H1 (cell line): ENCODE measurements at regions not wholly inside any gene's neighbourhood (a gene's known extent, or its start where the extent isn't known, plus 50 kb on each side); places are given as distances from the start of the nearest gene placed in this dataset.

Experiments used
- CTCF ChIA-PET: fragments of 300-600 bp; sonication (Branson Sonifier 250); formaldehyde crosslinking; loops from one replicate; lab custom pipeline; 2021; ENCODE audit not compliant: partially characterized antibody; lab: Charles Lee
- POLR2A ChIA-PET: fragments of 300-600 bp; sonication (Branson Sonifier 250); formaldehyde crosslinking; loops from one replicate; lab custom pipeline; 2021; ENCODE audit warnings: inconsistent platforms; ENCODE audit not compliant: partially characterized antibody; lab: Charles Lee
- DNase-seq, 2 experiments: peaks; one replicate each; pipeline versions ENCODE4 v3.0.0 to v3.0.0-alpha.2; 2010 to 2022; ENCODE audit warnings: low spot score in 2 of 2, low read depth in 1 of 2, mixed read lengths in 1 of 2
- FAIRE-seq: peaks from 2 replicates; lab custom pipeline; 2011; peaks lifted over from hg19 to GRCh38; lab: Jason Lieb, UNC
- H2AFZ ChIP-seq: 2 replicates; pipeline ENCODE4 v1.8.1; 2012; ENCODE audit warnings: low read length, inconsistent platforms
- H2AK5ac ChIP-seq: 2 replicates; pipeline ENCODE4 v1.6.1; 2013; ENCODE audit warnings: low read depth, low read length
- H2BK120ac ChIP-seq: replicated peaks from 2 replicates; pipeline ENCODE3; 2013; ENCODE audit warnings: low read depth, low read length, inconsistent platforms
- H2BK12ac ChIP-seq: 2 replicates; pipeline ENCODE4 v1.6.1; 2013; ENCODE audit warnings: low read depth, low read length
- H2BK15ac ChIP-seq: 2 replicates; pipeline ENCODE4 v1.6.1; 2013; ENCODE audit warnings: low read length
- H2BK20ac ChIP-seq: 2 replicates; pipeline ENCODE4 v1.6.1; 2013; ENCODE audit warnings: low read length
- H2BK5ac ChIP-seq: 2 replicates; pipeline ENCODE4 v1.6.1; 2013; ENCODE audit warnings: low read depth, low read length
- H3K14ac ChIP-seq: 2 replicates; pipeline ENCODE4 v1.6.1; 2013; ENCODE audit warnings: inconsistent platforms; ENCODE audit not compliant: insufficient read length
- H3K18ac ChIP-seq: 2 replicates; pipeline ENCODE4 v1.6.1; 2013; ENCODE audit warnings: low read length; ENCODE audit errors: extremely low read depth
- H3K23ac ChIP-seq: 2 replicates; pipeline ENCODE4 v1.6.1; 2013; ENCODE audit warnings: inconsistent platforms; ENCODE audit not compliant: insufficient read length
- H3K23me2 ChIP-seq: 2 replicates; pipeline ENCODE4 v1.6.1; 2013; ENCODE audit warnings: low read depth, low read length
- H3K27ac ChIP-seq: 2 replicates; pipeline ENCODE4 v1.6.1; 2011; ENCODE audit warnings: low read depth, low read length, inconsistent platforms
- H3K27me3 ChIP-seq, 4 experiments: replicated peaks in 1 of 4; 1 replicate in 1 of 4; 2 replicates in 3 of 4; pipeline versions ENCODE4 v1.6.1 to v1.8.1; 2011 to 2013; ENCODE audit warnings: low read length in 3 of 4, mild to moderate bottlenecking in 3 of 4, inconsistent platforms in 2 of 4, mixed read lengths in 2 of 4, moderate library complexity in 1 of 4; ENCODE audit not compliant: control insufficient read depth in 3 of 4, insufficient read depth in 3 of 4; ENCODE audit errors: extremely low read depth in 1 of 4
- H3K36me3 ChIP-seq, 4 experiments: 2 replicates each; pipeline versions ENCODE4 v1.6.1 to v1.8.1; 2011 to 2013; ENCODE audit warnings: mild to moderate bottlenecking in 4 of 4, low read length in 3 of 4, moderate library complexity in 2 of 4, control low read depth in 1 of 4, inconsistent platforms in 1 of 4; ENCODE audit not compliant: insufficient read depth in 4 of 4, control insufficient read depth in 2 of 4
- H3K4ac ChIP-seq: replicated peaks from 2 replicates; pipeline ENCODE3; 2013; ENCODE audit warnings: low read length, low read depth, mixed read lengths, inconsistent platforms; ENCODE audit not compliant: insufficient read length
- H3K4me1 ChIP-seq, 4 experiments: replicated peaks in 1 of 4; 1 replicate in 1 of 4; 2 replicates in 3 of 4; pipeline versions ENCODE4 v1.6.1 to v1.8.1; 2011 to 2013; ENCODE audit warnings: low read length in 3 of 4, inconsistent platforms in 2 of 4, mixed read lengths in 1 of 4; ENCODE audit not compliant: insufficient read depth in 4 of 4, control insufficient read depth in 3 of 4
- H3K4me2 ChIP-seq, 2 experiments: 2 replicates each; pipeline versions ENCODE4 v1.6.1 to v1.8.1; 2011 to 2013; ENCODE audit warnings: low read depth in 2 of 2, low read length in 2 of 2, control low read depth in 1 of 2, inconsistent platforms in 1 of 2, mild to moderate bottlenecking in 1 of 2; ENCODE audit not compliant: insufficient read depth in 1 of 2
- H3K4me3 ChIP-seq, 4 experiments: fragments of 200-600, 300-600 bp in 1 of 4; sonication (generic), shearing (Covaris generic), sonication (Bioruptor Twin) in 1 of 4; 2 replicates each; pipeline versions ENCODE4 v1.5.1 to v1.8.1; 2011 to 2016; ENCODE audit warnings: low read length in 4 of 4, low read depth in 3 of 4, control low read depth in 2 of 4, inconsistent platforms in 2 of 4, mild to moderate bottlenecking in 2 of 4, mixed read lengths in 1 of 4, moderate library complexity in 1 of 4; ENCODE audit not compliant: insufficient read depth in 2 of 4; ENCODE audit errors: extremely low read depth in 1 of 4
- H3K56ac ChIP-seq: replicated peaks from 2 replicates; pipeline ENCODE3; 2013; ENCODE audit warnings: low read depth, mild to moderate bottlenecking, mixed read lengths, low read length, inconsistent platforms; ENCODE audit not compliant: insufficient read length
- H3K79me1 ChIP-seq: 2 replicates; pipeline ENCODE4 v1.6.1; 2013; ENCODE audit warnings: low read depth, low read length, control low read depth
- H3K79me2 ChIP-seq, 2 experiments: 2 replicates each; pipeline versions ENCODE4 v1.6.1 to v1.8.1; 2012 to 2013; ENCODE audit warnings: low read length in 2 of 2, mild to moderate bottlenecking in 2 of 2, inconsistent platforms in 1 of 2; ENCODE audit not compliant: insufficient read depth in 2 of 2, control insufficient read depth in 1 of 2
- H3K9ac ChIP-seq, 4 experiments: replicated peaks in 1 of 4; 1 replicate in 1 of 4; 2 replicates in 3 of 4; pipeline versions ENCODE4 v1.6.1 to v1.8.1; 2011 to 2013; ENCODE audit warnings: low read depth in 3 of 4, low read length in 3 of 4, control low read depth in 2 of 4, mild to moderate bottlenecking in 2 of 4, moderate library complexity in 2 of 4, inconsistent platforms in 1 of 4; ENCODE audit errors: extremely low read depth in 1 of 4
- H3K9me3 ChIP-seq, 2 experiments: 2 replicates each; pipeline versions ENCODE4 v1.6.1 to v1.8.1; 2012 to 2013; ENCODE audit warnings: mild to moderate bottlenecking in 2 of 2, moderate library complexity in 2 of 2, control low read depth in 1 of 2, inconsistent platforms in 1 of 2, low read depth in 1 of 2, low read length in 1 of 2, mixed read lengths in 1 of 2; ENCODE audit not compliant: insufficient read depth in 2 of 2
- H4K20me1 ChIP-seq, 2 experiments: replicated peaks in 1 of 2; 2 replicates each; pipeline versions ENCODE3 to v1.8.1; 2011 to 2013; ENCODE audit warnings: inconsistent platforms in 2 of 2, low read length in 2 of 2, mild to moderate bottlenecking in 1 of 2; ENCODE audit not compliant: insufficient read depth in 2 of 2, control insufficient read depth in 1 of 2
- H4K5ac ChIP-seq: 2 replicates; pipeline ENCODE4 v1.6.1; 2013; ENCODE audit warnings: low read length, low read depth, mixed read lengths, inconsistent platforms; ENCODE audit not compliant: insufficient read length
- H4K8ac ChIP-seq: 2 replicates; pipeline ENCODE4 v1.8.0; 2013; ENCODE audit warnings: mild to moderate bottlenecking, moderate library complexity, low read length, inconsistent platforms; ENCODE audit not compliant: insufficient read depth; ENCODE audit errors: extremely low read depth
- H4K91ac ChIP-seq: replicated peaks from 2 replicates; pipeline ENCODE3; 2013; ENCODE audit warnings: low read length, mixed read lengths, inconsistent platforms; ENCODE audit not compliant: insufficient read length
- CHD7 ChIP-seq: fragments of 300-600 bp; sonication (generic); IDR thresholded peaks from 2 replicates; pipeline ENCODE4 v1.7.1; 2012; ENCODE audit warnings: low read length, moderate library complexity, mild to moderate bottlenecking, inconsistent platforms; ENCODE audit not compliant: insufficient replicate concordance
- WGBS, 2 experiments: shearing (Covaris generic) in 1 of 2; methylation state at CpG; one replicate each; pipeline versions ENCODE4 v1.1.6 to v1.1.7; 2013 to 2015; ENCODE audit warnings: low lambda C conversion rate in 2 of 2, mixed read lengths in 2 of 2, inconsistent platforms in 1 of 2, low coverage in 1 of 2, missing lambda C conversion rate in 1 of 2; ENCODE audit not compliant: insufficient replicate concordance in 2 of 2, insufficient coverage in 1 of 2, insufficient read length in 1 of 2; ENCODE audit errors: extremely low coverage in 1 of 2, missing lambda C conversion rate in 1 of 2; 5-methylcytosine and 5-hydroxymethylcytosine counted together

DNA sequence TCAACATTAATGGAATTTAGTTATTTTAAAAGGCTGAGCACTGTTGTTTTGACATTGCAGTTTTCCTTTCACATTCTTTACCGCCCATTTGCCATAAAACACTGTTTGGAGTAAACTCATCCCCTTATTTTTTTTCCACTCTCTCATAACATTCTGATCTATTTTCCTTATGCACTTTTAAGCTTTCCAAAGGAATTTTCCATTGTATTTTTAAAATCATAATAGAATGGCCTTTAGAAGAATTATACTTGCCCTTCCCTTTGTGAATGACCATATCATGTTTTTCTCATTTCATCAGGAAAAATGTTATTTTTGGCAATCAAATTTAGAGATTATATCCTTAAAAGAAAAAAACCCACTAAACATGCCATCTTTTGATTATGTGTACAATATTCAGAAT lies 1074.2 kb downstream of the STIM2 start:
- Histone ChIP-seq H2BK120ac (no peak overlapping the region), H3K9me3 (no peaks in the 10 kb centered on the region), H3K79me2 (no peaks in the 10 kb centered on the region), H3K4me3 (no peak overlapping the region), H3K4me2 (no peak overlapping the region), H3K14ac (no peak overlapping the region), H2AK5ac (no peak overlapping the region), H3K4ac (no peak overlapping the region), H2BK15ac (no peak overlapping the region), H3K23me2 (no peaks in the 10 kb centered on the region), H3K23ac (no peak overlapping the region), H4K8ac (no peak overlapping the region), H3K18ac (no peak overlapping the region), H2AFZ (no peak overlapping the region), H2BK20ac (no peak overlapping the region), H3K27ac (no peak overlapping the region), H2BK12ac (no peak overlapping the region), H4K5ac (no peak overlapping the region), H2BK5ac (no peak overlapping the region), H3K4me1 (no peaks in the 10 kb centered on the region), H4K20me1 (no peaks in the 10 kb centered on the region), H4K91ac (no peak overlapping the region), H3K79me1 (no peaks in the 10 kb centered on the region), H3K27me3 (no peaks in the 10 kb centered on the region), H3K36me3 (no peaks in the 10 kb centered on the region), H3K9ac (no peak overlapping the region), H3K56ac (no peak overlapping the region)
- CTCF ChIA-PET: interaction anchor here (1.0 kb wide), 1 partner anchor 219 kb away, joined by 5 read pairs; no protein-coding TSS in a partner anchor
- WGBS, 2 experiments: 85% methylated on average over 1 of the region's 1 CpG; no CpG with 5 or more reads in 1 of the 2 experiments
- DNase-seq: no peak
- peak; percentile 52 for FAIRE-seq
- POLR2A ChIA-PET: no interaction called here
- TF ChIP-seq CHD7: no peak
